ENCODE measurements at regions not wholly inside any gene's neighbourhood (a gene's known extent, or its start where the extent isn't known, plus 50 kb on each side); places are given as distances from the start of the nearest gene placed in this dataset.

DNA sequence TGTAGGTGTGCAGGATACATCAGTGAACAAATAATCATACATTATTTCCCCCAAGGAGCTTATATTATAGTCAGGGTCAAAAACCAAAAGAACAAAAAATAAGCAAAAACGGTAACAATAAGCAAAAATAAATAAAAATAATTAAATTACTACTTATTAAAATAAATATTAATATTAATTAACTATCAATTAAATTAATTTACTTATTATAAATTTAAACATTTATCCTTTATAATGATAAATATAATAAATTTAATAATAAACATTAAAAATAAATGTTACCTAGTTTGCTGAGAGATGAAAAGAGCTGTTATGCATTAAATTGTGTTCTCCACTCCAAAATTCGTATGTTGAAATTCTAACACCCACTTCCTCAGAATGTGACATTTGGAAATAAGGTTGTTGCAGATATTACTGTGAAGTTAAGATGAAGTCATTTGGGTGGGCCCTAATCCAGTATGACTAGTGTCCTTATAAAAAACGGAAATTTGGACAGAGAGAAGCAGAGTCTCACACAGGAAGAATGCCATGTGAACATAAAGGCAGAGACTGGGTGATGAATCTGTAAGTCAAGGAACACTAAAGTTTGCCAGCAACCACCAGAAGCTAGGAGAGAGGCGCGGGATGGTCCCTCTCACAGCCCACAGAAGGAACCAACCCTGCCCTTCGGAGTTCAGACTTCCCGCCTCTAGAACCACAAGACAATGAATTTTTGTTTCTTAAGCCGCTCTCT lies 67.2 kb upstream of the IBSP start:
- DNase-seq: no peak
- H3K4me3 ChIP-seq: no peak overlapping the region

DNA sequence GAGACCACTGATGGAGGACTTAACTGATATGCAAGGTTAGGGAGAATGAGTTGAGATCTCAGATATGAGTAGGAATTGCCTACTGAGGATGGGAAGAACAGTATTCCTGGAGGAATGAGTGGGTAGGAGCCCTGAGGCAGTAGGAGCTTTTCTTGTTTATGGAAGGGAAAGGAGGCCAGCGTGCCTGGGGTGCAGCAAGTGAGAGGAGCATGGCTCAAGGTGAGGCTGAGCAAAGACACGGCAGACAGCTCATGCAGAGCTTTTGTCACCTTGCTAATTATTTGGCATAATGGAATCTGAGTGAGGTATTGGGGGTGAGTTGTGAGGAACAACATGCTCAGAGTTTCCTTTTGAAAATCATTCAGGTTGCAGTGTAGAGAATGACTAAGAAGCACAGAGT lies 65.3 kb upstream of the IBSP start:
- TF ChIP-seq, protein P1, sequence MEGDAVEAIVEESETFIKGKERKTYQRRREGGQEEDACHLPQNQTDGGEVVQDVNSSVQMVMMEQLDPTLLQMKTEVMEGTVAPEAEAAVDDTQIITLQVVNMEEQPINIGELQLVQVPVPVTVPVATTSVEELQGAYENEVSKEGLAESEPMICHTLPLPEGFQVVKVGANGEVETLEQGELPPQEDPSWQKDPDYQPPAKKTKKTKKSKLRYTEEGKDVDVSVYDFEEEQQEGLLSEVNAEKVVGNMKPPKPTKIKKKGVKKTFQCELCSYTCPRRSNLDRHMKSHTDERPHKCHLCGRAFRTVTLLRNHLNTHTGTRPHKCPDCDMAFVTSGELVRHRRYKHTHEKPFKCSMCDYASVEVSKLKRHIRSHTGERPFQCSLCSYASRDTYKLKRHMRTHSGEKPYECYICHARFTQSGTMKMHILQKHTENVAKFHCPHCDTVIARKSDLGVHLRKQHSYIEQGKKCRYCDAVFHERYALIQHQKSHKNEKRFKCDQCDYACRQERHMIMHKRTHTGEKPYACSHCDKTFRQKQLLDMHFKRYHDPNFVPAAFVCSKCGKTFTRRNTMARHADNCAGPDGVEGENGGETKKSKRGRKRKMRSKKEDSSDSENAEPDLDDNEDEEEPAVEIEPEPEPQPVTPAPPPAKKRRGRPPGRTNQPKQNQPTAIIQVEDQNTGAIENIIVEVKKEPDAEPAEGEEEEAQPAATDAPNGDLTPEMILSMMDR (IDR thresholded peaks at IDR 0.05): no peak
- Histone ChIP-seq H3K27ac (no peak overlapping the region), H3K36me3 (no peaks in the 10 kb centered on the region), H3K4me3 (no peak overlapping the region), H3K9me3 (no peaks in the 10 kb centered on the region), H3K4me1 (no peaks in the 10 kb centered on the region), H3K27me3 (no peaks in the 10 kb centered on the region)
- DNase-seq: no peak
- intact Hi-C loops (cut with DNase I; ENCODE audit: low total_unique reads): no loop called here

More for the DNA sequence above, 67.2 kb upstream of the IBSP start:
- Histone ChIP-seq H3K27me3 (no peaks in the 10 kb centered on the region), H3K27ac (no peak overlapping the region), H3K36me3 (no peaks in the 10 kb centered on the region), H3K4me1 (no peaks in the 10 kb centered on the region), H3K9me3 (no peaks in the 10 kb centered on the region)
- intact Hi-C loops (cut with DNase I; ENCODE audit: low total_unique reads): no loop called here
- TF ChIP-seq, protein P1 (IDR thresholded peaks at IDR 0.05): no peak

DNA sequence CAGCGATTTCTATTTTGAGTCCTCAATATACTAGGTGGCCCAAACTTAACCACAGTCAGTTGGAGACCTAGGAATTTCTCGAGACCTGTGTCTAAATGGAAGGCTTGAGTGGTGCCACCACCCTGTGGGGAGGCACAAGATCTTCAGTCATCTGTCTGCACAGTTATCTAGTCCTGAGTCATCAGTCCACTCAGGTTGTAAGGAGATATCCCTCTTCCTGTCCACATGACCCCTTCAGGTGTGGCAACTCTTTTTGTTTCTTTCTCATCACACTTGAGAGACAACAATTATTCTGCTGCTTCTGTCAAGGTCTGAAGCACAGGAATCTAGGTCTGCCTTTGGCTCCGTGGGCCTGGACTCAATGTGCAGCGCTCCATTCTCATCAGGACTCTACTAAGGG lies 64.4 kb upstream of the IBSP start:
- Histone ChIP-seq H3K36me3 (no peaks in the 10 kb centered on the region), H3K4me1 (no peaks in the 10 kb centered on the region), H3K27ac (no peak overlapping the region), H3K9me3 (no peaks in the 10 kb centered on the region), H3K4me3 (no peak overlapping the region), H3K27me3 (no peaks in the 10 kb centered on the region)
- intact Hi-C loops (cut with DNase I; ENCODE audit: low total_unique reads): no loop called here
- DNase-seq: no peak
- TF ChIP-seq, protein P1 (IDR thresholded peaks at IDR 0.05): no peak

DNA sequence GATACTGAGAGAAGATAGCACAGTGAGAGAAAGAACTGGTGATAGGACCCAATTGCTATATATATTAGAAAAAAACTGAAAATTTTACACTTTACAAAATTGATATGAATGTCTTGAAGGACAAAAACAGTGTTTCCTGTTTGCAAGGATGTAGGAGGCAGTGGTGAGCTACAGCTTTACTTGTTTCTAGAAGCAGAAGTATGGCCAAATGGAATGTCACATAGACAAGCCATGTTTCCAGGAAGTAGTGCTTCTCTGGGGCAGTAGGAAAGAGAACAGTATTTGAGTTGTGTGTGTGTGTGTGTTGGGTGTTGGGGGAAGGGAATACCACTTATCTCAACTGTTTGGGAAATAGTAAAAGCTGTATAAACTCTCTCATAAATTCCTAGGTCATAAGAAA lies 60.9 kb upstream of the IBSP start:
- H3K9me3 ChIP-seq: no peaks in the 10 kb centered on the region
- intact Hi-C loops (cut with DNase I; ENCODE audit: low total_unique reads): no loop called here
- no peak for DNase-seq

DNA sequence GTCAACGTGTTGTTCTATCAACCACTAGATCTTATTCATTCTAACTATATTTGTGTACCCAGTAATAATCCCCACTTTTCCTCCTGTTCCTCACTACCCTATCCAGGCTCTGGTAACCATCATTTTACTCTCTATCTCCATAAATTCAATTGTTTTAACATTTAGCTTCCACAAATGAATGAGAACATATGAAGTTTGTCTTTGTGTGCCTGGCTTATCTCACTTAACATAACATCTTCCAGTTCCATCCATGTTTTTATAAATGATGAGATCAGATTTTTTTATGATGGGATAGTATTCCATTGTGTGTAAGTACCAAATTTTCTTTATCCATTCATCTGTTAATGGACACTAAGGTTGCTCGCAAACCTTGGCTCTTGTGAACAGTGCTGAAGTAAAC lies 59.9 kb upstream of the IBSP start:
- Histone ChIP-seq H3K36me3 (no peaks in the 10 kb centered on the region), H3K27me3 (no peaks in the 10 kb centered on the region), H3K9me3 (no peaks in the 10 kb centered on the region), H3K27ac (no peak overlapping the region), H3K4me1 (no peaks in the 10 kb centered on the region), H3K4me3 (no peak overlapping the region)
- TF ChIP-seq, protein P1 (IDR thresholded peaks at IDR 0.05): no peak
- no peak for DNase-seq
- intact Hi-C loops (cut with DNase I; ENCODE audit: low total_unique reads): no loop called here

More for the DNA sequence above, 60.9 kb upstream of the IBSP start:
- H3K36me3 ChIP-seq: no peaks in the 10 kb centered on the region
- no peaks in the 10 kb centered on the region for H3K27me3 ChIP-seq
- no peak overlapping the region for H3K4me3 ChIP-seq
- TF ChIP-seq, protein P1 (IDR thresholded peaks at IDR 0.05): no peak
- H3K4me1 ChIP-seq: no peaks in the 10 kb centered on the region
- H3K27ac ChIP-seq: no peak overlapping the region
